Epidermal melanocyte (primary cell): ENCODE measurements at regions not wholly inside any gene's neighbourhood (a gene's known extent, or its start where the extent isn't known, plus 50 kb on each side); places are given as distances from the start of the nearest gene placed in this dataset.

Experiments
- DNase-seq: peaks from one replicate; pipeline ENCODE4 v3.0.0; 2011; ENCODE audit warnings: low spot score; ENCODE audit not compliant: insufficient read length

- DNase-seq = no peak
Observed at GRCh38 chr2:120670771-120671480, 64.7 kb upstream of the GLI2 start.

GRCh38 chr2:120672526-120673204 lies 63.0 kb upstream of the GLI2 start:
- no peak for DNase-seq

GRCh38 chr2:120673205-120673550 lies 62.5 kb upstream of the GLI2 start:
- no peak for DNase-seq

- no peak for DNase-seq
Observed at GRCh38 chr2:120673571-120674061, 62.1 kb upstream of the GLI2 start.

- no peak for DNase-seq
Observed at GRCh38 chr2:120674246-120675170, 61.2 kb upstream of the GLI2 start.

- no peak for DNase-seq
Observed at GRCh38 chr2:120675460-120676130, 60.1 kb upstream of the GLI2 start.

GRCh38 chr2:120677221-120677620 lies 58.4 kb upstream of the GLI2 start:
- DNase-seq = no peak

GRCh38 chr2:120677696-120678247 lies 57.9 kb upstream of the GLI2 start:
- DNase-seq = no peak

GRCh38 chr2:120678251-120678650 lies 57.4 kb upstream of the GLI2 start:
- DNase-seq = no peak

- DNase-seq = no peak
Observed at GRCh38 chr2:120678926-120679325, 56.7 kb upstream of the GLI2 start.

GRCh38 chr2:120679526-120679925 lies 56.1 kb upstream of the GLI2 start:
- DNase-seq = no peak

- DNase-seq = peak; percentile 69
Observed at GRCh38 chr2:120680136-120680761, 55.4 kb upstream of the GLI2 start.

GRCh38 chr2:120681181-120681580 lies 54.5 kb upstream of the GLI2 start:
- DNase-seq = no peak

GRCh38 chr2:120681696-120682288 lies 53.9 kb upstream of the GLI2 start:
- no peak for DNase-seq

GRCh38 chr2:120682654-120683053 lies 53.0 kb upstream of the GLI2 start:
- no peak for DNase-seq

- DNase-seq = no peak
Observed at GRCh38 chr2:120683081-120683480, 52.6 kb upstream of the GLI2 start.

- no peak for DNase-seq
Observed at GRCh38 chr2:120683701-120684100, 52.0 kb upstream of the GLI2 start.

- no peak for DNase-seq
Observed at GRCh38 chr2:120684289-120685065, 51.2 kb upstream of the GLI2 start.
